IMR-90 (cell line): ENCODE measurements at regions not wholly inside any gene's neighbourhood (a gene's known extent, or its start where the extent isn't known, plus 50 kb on each side); places are given as distances from the start of the nearest gene placed in this dataset.

Source experiments
- ATAC-seq: fragments of 200-7000 bp; cut with Tn5 transposase; 2 replicates; pipeline ENCODE4 v1.9.1; 2020; ENCODE audit warnings: low read depth, mild to moderate bottlenecking, moderate library complexity
- BruUV-seq: library from RNA; stranded (reverse); fragments of 400-500 nt; replicated peaks from 2 replicates; lab custom pipeline; 2021; lab: Mats Ljungman, UMichigan
- CTCF ChIA-PET: fragments of 300-600 bp; formaldehyde crosslinking; extraction: SDS; loops from one replicate; lab custom pipeline; 2021; ENCODE audit warnings: antibody characterized with exemption; lab: Yijun Ruan, JAX
- POLR2A ChIA-PET: fragments of 300-600 bp; sonication (Branson Sonifier 250); formaldehyde crosslinking; loops from one replicate; lab custom pipeline; 2022; ENCODE audit warnings: antibody characterized with exemption; ENCODE audit not compliant: unreplicated experiment; lab: Charles Lee
- DNase-seq: peaks from one replicate; pipeline ENCODE4 v3.0.0; 2013
- H2AFZ ChIP-seq: replicated peaks from 2 replicates; pipeline ENCODE3; 2013; ENCODE audit warnings: low read length, mild to moderate bottlenecking; ENCODE audit not compliant: poor library complexity
- H2AK5ac ChIP-seq: 2 replicates; pipeline ENCODE4 v1.6.1; 2013; ENCODE audit warnings: low read depth, low read length, inconsistent platforms
- H2AK9ac ChIP-seq: replicated peaks from 2 replicates; pipeline ENCODE3; 2013; ENCODE audit warnings: mild to moderate bottlenecking, low read depth, low read length, moderate library complexity; ENCODE audit not compliant: poor library complexity
- H2BK120ac ChIP-seq: 2 replicates; pipeline ENCODE4 v1.6.1; 2013; ENCODE audit warnings: low read depth, low read length, inconsistent platforms
- H2BK15ac ChIP-seq: 3 replicates; pipeline ENCODE4 v1.6.1; 2013; ENCODE audit warnings: low read depth, low read length, inconsistent platforms
- H2BK20ac ChIP-seq: 2 replicates; pipeline ENCODE4 v1.6.1; 2013; ENCODE audit warnings: low read depth, mild to moderate bottlenecking, inconsistent platforms, low read length, moderate library complexity
- H2BK5ac ChIP-seq: 2 replicates; pipeline ENCODE4 v1.6.1; 2013; ENCODE audit warnings: mild to moderate bottlenecking, low read depth, low read length, inconsistent platforms; ENCODE audit not compliant: poor library complexity, severe bottlenecking
- H3K14ac ChIP-seq: replicated peaks from 2 replicates; pipeline ENCODE4 v1.6.1; 2013; ENCODE audit warnings: low read depth, low read length, inconsistent platforms
- H3K18ac ChIP-seq: 2 replicates; pipeline ENCODE4 v1.6.1; 2013; ENCODE audit warnings: low read depth, low read length, control low read depth
- H3K23ac ChIP-seq: 2 replicates; pipeline ENCODE4 v1.6.1; 2013; ENCODE audit warnings: low read depth, low read length, inconsistent platforms
- H3K27ac ChIP-seq: 2 replicates; pipeline ENCODE4 v1.5.1; 2013; ENCODE audit warnings: mild to moderate bottlenecking, control low read depth, low read length; ENCODE audit not compliant: insufficient read depth
- H3K27me3 ChIP-seq: 2 replicates; pipeline ENCODE4 v1.6.1; 2013; ENCODE audit warnings: low read length; ENCODE audit not compliant: control insufficient read depth, insufficient read depth
- H3K36me3 ChIP-seq: 2 replicates; pipeline ENCODE4 v1.6.1; 2013; ENCODE audit warnings: low read length, mixed read lengths; ENCODE audit not compliant: control insufficient read depth, insufficient read depth
- H3K4ac ChIP-seq: 2 replicates; pipeline ENCODE4 v1.6.1; 2013; ENCODE audit warnings: low read depth, low read length, inconsistent platforms
- H3K4me1 ChIP-seq: 2 replicates; pipeline ENCODE4 v1.6.1; 2013; ENCODE audit warnings: low read length, mixed read lengths; ENCODE audit not compliant: control insufficient read depth, insufficient read depth
- H3K4me2 ChIP-seq: 2 replicates; pipeline ENCODE4 v1.6.1; 2013; ENCODE audit warnings: low read depth, mild to moderate bottlenecking, control low read depth, low read length, moderate library complexity
- H3K4me3 ChIP-seq: 2 replicates; pipeline ENCODE4 v1.5.1; 2013; ENCODE audit warnings: low read depth, mild to moderate bottlenecking, control low read depth, low read length, moderate library complexity; ENCODE audit not compliant: insufficient read depth
- H3K56ac ChIP-seq: 2 replicates; pipeline ENCODE4 v1.6.1; 2013; ENCODE audit warnings: low read length, inconsistent platforms; ENCODE audit not compliant: insufficient read depth; ENCODE audit errors: extremely low read depth
- H3K79me1 ChIP-seq, 2 experiments: 2 replicates each; pipeline ENCODE4 v1.6.1; 2013; ENCODE audit warnings: low read length in 2 of 2, inconsistent platforms in 1 of 2, low read depth in 1 of 2
- H3K9ac ChIP-seq: 2 replicates; pipeline ENCODE4 v1.6.1; 2013; ENCODE audit warnings: low read depth, low read length, control low read depth
- H3K9me1 ChIP-seq: 2 replicates; pipeline ENCODE4 v1.6.1; 2013; ENCODE audit warnings: low read length, inconsistent platforms; ENCODE audit not compliant: insufficient read depth
- H3K9me3 ChIP-seq: 2 replicates; pipeline ENCODE4 v1.6.1; 2013; ENCODE audit warnings: low read length; ENCODE audit not compliant: control insufficient read depth, insufficient read depth
- H4K20me1 ChIP-seq: 2 replicates; pipeline ENCODE4 v1.6.1; 2013; ENCODE audit warnings: low read length, inconsistent platforms; ENCODE audit not compliant: insufficient read depth
- H4K5ac ChIP-seq: 2 replicates; pipeline ENCODE4 v1.6.1; 2013; ENCODE audit warnings: mild to moderate bottlenecking, low read depth, low read length, control low read depth
- H4K8ac ChIP-seq, 2 experiments: 2 replicates each; pipeline ENCODE4 v1.6.1; 2013; ENCODE audit warnings: low read depth in 2 of 2, low read length in 2 of 2, control low read depth in 1 of 2, inconsistent platforms in 1 of 2
- H4K91ac ChIP-seq: 2 replicates; pipeline ENCODE4 v1.6.1; 2013; ENCODE audit warnings: low read depth, low read length, inconsistent platforms; ENCODE audit not compliant: insufficient read depth
- CEBPB ChIP-seq: IDR thresholded peaks from 2 replicates; pipeline ENCODE4 v1.6.1; 2012; ENCODE audit warnings: low read depth, low read length, improper control_type of control experiment
- FOS ChIP-seq: fragments of 150-350 bp; IDR thresholded peaks from 2 replicates; pipeline ENCODE4 v1.6.1; 2016; ENCODE audit warnings: low read depth, low read length
- POLR2A ChIP-seq: IDR thresholded peaks from 2 replicates; pipeline ENCODE4 v1.6.1; 2012; ENCODE audit warnings: mild to moderate bottlenecking, low read depth, low read length
- RFX5 ChIP-seq: IDR thresholded peaks from 2 replicates; pipeline ENCODE4 v1.8.0; 2012; ENCODE audit warnings: low read depth, mild to moderate bottlenecking, low read length, moderate library complexity
- WGBS, 2 experiments: methylation state at CpG; one replicate each; pipeline versions ENCODE4 v1.1.5 to v1.1.7; 2013; ENCODE audit warnings: missing lambda C conversion rate in 2 of 2; ENCODE audit not compliant: insufficient read length in 1 of 2; ENCODE audit errors: extremely low coverage in 2 of 2; 5-methylcytosine and 5-hydroxymethylcytosine counted together
- dilution Hi-C: fragments of 300-500 bp; cut with HindIII; formaldehyde crosslinking; loops from one replicate; pipeline ENCODE4 v1.14.3; 2018; ENCODE audit warnings: low sequenced_read_pairs; ENCODE audit not compliant: unreplicated experiment
- in situ Hi-C: fragments of 300-500 bp; cut with MboI; formaldehyde crosslinking; loops from 3 replicates; pipeline ENCODE4 v1.14.3; 2019; ENCODE audit warnings: low sequenced_read_pairs, inconsistent platforms, mixed read lengths
- intact Hi-C: fragments of 100-400 bp; cut with micrococcal nuclease; formaldehyde crosslinking; loops from 2 replicates; pipeline ENCODE4 v1.10.0; 2022

DNA sequence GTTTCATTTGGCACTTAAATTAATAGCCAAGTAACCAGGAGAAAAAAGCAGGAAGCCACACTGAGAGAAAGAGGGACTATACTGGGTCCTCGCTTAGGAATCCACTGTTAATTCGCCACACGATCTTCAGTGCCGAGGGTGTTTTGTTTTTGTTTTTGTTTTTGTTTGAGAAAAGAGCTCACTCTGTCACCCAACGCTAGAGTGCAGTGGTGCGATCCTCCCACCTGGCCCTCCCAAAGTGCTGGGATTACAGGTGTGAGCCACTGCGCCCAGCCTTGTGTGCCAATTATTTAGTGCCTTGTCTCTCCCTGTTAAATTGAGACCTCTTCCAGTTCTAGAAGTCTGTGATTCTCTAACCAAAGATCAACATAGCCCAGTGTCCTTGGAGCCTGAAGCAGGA, 53.8 kb upstream of the TPM1 start:
- H3K9ac ChIP-seq, result no peak overlapping the region
- H3K79me1 ChIP-seq, result no peaks in the 10 kb centered on the region
- ATAC-seq (no peak), DNase-seq (no peak)
- no peak overlapping the region for H2AK5ac ChIP-seq
- H2AK9ac ChIP-seq, result no peak overlapping the region
- no peak overlapping the region for H2BK120ac ChIP-seq
- no peak overlapping the region for H3K4me3 ChIP-seq
- intact Hi-C loops, result no loop called here
- no peaks in the 10 kb centered on the region for H3K36me3 ChIP-seq
- H3K27me3 ChIP-seq, result no peaks in the 10 kb centered on the region
- H2AFZ ChIP-seq, result no peak overlapping the region
- no peaks in the 10 kb centered on the region for H4K20me1 ChIP-seq
- TF ChIP-seq CEBPB (no peak), RFX5 (no peak), POLR2A (no peak), FOS (no peak)
- H3K23ac ChIP-seq, result no peak overlapping the region
- H3K4me1 ChIP-seq, result peaks cover 3% of the 10 kb centered on the region
- H3K4ac ChIP-seq, result no peak overlapping the region
- no peak overlapping the region for H3K4me2 ChIP-seq
- H3K18ac ChIP-seq, result no peak overlapping the region
- H3K9me1 ChIP-seq, result 0 out of 2 replicates have a peak, but pooled peaks cover 3% of the 10 kb centered on the region
- no peak overlapping the region for H4K8ac ChIP-seq
- ChIA-PET CTCF (no interaction called here), POLR2A (no interaction called here)
- dilution Hi-C loops, result no loop called here
- no peak overlapping the region for H4K5ac ChIP-seq
- no peak overlapping the region for H2BK15ac ChIP-seq
- H2BK20ac ChIP-seq, result no peak overlapping the region
- H3K14ac ChIP-seq, result no peak overlapping the region
- H3K56ac ChIP-seq, result no peak overlapping the region
- in situ Hi-C loops, result loop anchor here (5.0 kb wide), 1 partner anchor 51 kb away; no protein-coding TSS in a partner anchor
- no peaks in the 10 kb centered on the region for H3K9me3 ChIP-seq
- H2BK5ac ChIP-seq, result no peak overlapping the region
- BruUV-seq, result no TSS peak
- no peak overlapping the region for H3K27ac ChIP-seq
- WGBS, 2 experiments, result no CpG with 5 or more reads among the region's 7 CpGs
- H4K91ac ChIP-seq, result no peak overlapping the region
